H9 (cell line): ENCODE measurements at regions not wholly inside any gene's neighbourhood (a gene's known extent, or its start where the extent isn't known, plus 50 kb on each side); places are given as distances from the start of the nearest gene placed in this dataset.

Source experiments
- DNase-seq: peaks from one replicate; pipeline ENCODE4 v3.0.0-alpha.2; 2017
- H2AFZ ChIP-seq: one replicate; pipeline ENCODE4 v1.6.1; 2013; ENCODE audit warnings: mild to moderate bottlenecking, low read length, control low read depth, moderate library complexity
- H2AK5ac ChIP-seq: 2 replicates; pipeline ENCODE4 v1.6.1; 2013; ENCODE audit warnings: low read length, control low read depth, mixed read lengths; ENCODE audit not compliant: insufficient read length
- H2BK120ac ChIP-seq: one replicate; pipeline ENCODE4 v1.6.1; 2013; ENCODE audit warnings: low read depth, mild to moderate bottlenecking, low read length, control low read depth, inconsistent platforms; ENCODE audit not compliant: poor library complexity, severe bottlenecking
- H2BK12ac ChIP-seq: 2 replicates; pipeline ENCODE4 v1.6.1; 2013; ENCODE audit warnings: low read length, control low read depth, mixed read lengths, low read depth; ENCODE audit not compliant: insufficient read length
- H2BK15ac ChIP-seq: 2 replicates; pipeline ENCODE4 v1.6.1; 2013; ENCODE audit warnings: low read depth, low read length, control low read depth
- H2BK20ac ChIP-seq: one replicate; pipeline ENCODE4 v1.6.1; 2013; ENCODE audit warnings: low read depth, mild to moderate bottlenecking, low read length, control low read depth, inconsistent platforms; ENCODE audit not compliant: poor library complexity, severe bottlenecking
- H2BK5ac ChIP-seq: 2 replicates; pipeline ENCODE4 v1.6.1; 2013; ENCODE audit warnings: low read length, control low read depth, mixed read lengths; ENCODE audit not compliant: insufficient read length
- H3K14ac ChIP-seq: 2 replicates; pipeline ENCODE4 v1.6.1; 2013; ENCODE audit warnings: low read length, control low read depth; ENCODE audit not compliant: insufficient read depth
- H3K18ac ChIP-seq: 2 replicates; pipeline ENCODE4 v1.6.1; 2013; ENCODE audit warnings: low read depth, mild to moderate bottlenecking, mixed read lengths, low read length, control low read depth; ENCODE audit not compliant: insufficient read length
- H3K23ac ChIP-seq: 2 replicates; pipeline ENCODE4 v1.6.1; 2013; ENCODE audit warnings: low read length, control low read depth, mixed read lengths, low read depth; ENCODE audit not compliant: insufficient read length
- H3K23me2 ChIP-seq: 2 replicates; pipeline ENCODE4 v1.6.1; 2013; ENCODE audit warnings: low read depth, mild to moderate bottlenecking, mixed read lengths, low read length, control low read depth; ENCODE audit not compliant: insufficient read length, poor library complexity, severe bottlenecking
- H3K27ac ChIP-seq: 2 replicates; pipeline ENCODE4 v1.5.1; 2013; ENCODE audit warnings: low read length, control low read depth, mixed read lengths, low read depth; ENCODE audit not compliant: insufficient read length
- H3K27me3 ChIP-seq: 2 replicates; pipeline ENCODE4 v1.6.1; 2013; ENCODE audit warnings: low read length, control low read depth, inconsistent platforms; ENCODE audit not compliant: insufficient read depth
- H3K4ac ChIP-seq: 2 replicates; pipeline ENCODE4 v1.6.1; 2013; ENCODE audit warnings: low read depth, mild to moderate bottlenecking, control low read depth, inconsistent platforms, low read length, moderate library complexity
- H3K4me1 ChIP-seq: 2 replicates; pipeline ENCODE4 v1.6.1; 2013; ENCODE audit warnings: low read length, control low read depth, inconsistent platforms; ENCODE audit not compliant: insufficient read depth
- H3K4me2 ChIP-seq: 2 replicates; pipeline ENCODE4 v1.6.1; 2013; ENCODE audit warnings: low read length, control low read depth, mixed read lengths; ENCODE audit not compliant: insufficient read length, insufficient read depth
- H3K56ac ChIP-seq: 2 replicates; pipeline ENCODE4 v1.6.1; 2013; ENCODE audit warnings: low read depth, mild to moderate bottlenecking, mixed read lengths, low read length, control low read depth; ENCODE audit not compliant: insufficient read length
- H3K79me1 ChIP-seq: 2 replicates; pipeline ENCODE4 v1.6.1; 2013; ENCODE audit warnings: low read depth, mild to moderate bottlenecking, moderate library complexity, low read length, control low read depth, inconsistent platforms; ENCODE audit not compliant: insufficient read depth, poor library complexity, severe bottlenecking
- H3K79me2 ChIP-seq: 2 replicates; pipeline ENCODE4 v1.6.1; 2013; ENCODE audit warnings: low read length, control low read depth, inconsistent platforms; ENCODE audit not compliant: insufficient read depth
- H3K9ac ChIP-seq: 2 replicates; pipeline ENCODE4 v1.6.1; 2013; ENCODE audit warnings: low read length, control low read depth, mixed read lengths; ENCODE audit not compliant: insufficient read length; ENCODE audit errors: extremely low read depth
- H3K9me3 ChIP-seq: one replicate; pipeline ENCODE4 v1.6.1; 2013; ENCODE audit warnings: low read depth, low read length, inconsistent platforms; ENCODE audit not compliant: control insufficient read depth
- H3T11ph ChIP-seq: one replicate; pipeline ENCODE4 v1.6.1; 2013; ENCODE audit warnings: mild to moderate bottlenecking, low read length, control low read depth, inconsistent platforms
- H4K20me1 ChIP-seq: one replicate; pipeline ENCODE4 v1.6.1; 2013; ENCODE audit not compliant: control insufficient read depth, insufficient read length, insufficient read depth
- H4K5ac ChIP-seq: 2 replicates; pipeline ENCODE4 v1.6.1; 2013; ENCODE audit warnings: low read depth, mild to moderate bottlenecking, mixed read lengths, low read length, control low read depth; ENCODE audit not compliant: insufficient read length
- H4K8ac ChIP-seq: replicated peaks from 2 replicates; pipeline ENCODE4 v1.6.1; 2013; ENCODE audit warnings: low read length, control low read depth, mixed read lengths, low read depth; ENCODE audit not compliant: insufficient read length
- H4K91ac ChIP-seq: 2 replicates; pipeline ENCODE4 v1.6.1; 2013; ENCODE audit warnings: low read depth, mild to moderate bottlenecking, moderate library complexity, mixed read lengths, low read length, control low read depth; ENCODE audit not compliant: insufficient read length
- H3K27ac Mint-ChIP-seq, 3 experiments: 2 replicates in 2 of 3; 3 replicates in 1 of 3; pipeline ENCODE4 v1.8.0; 2020 to 2021; ENCODE audit warnings: mixed read lengths in 3 of 3, mild to moderate bottlenecking in 1 of 3, moderate library complexity in 1 of 3
- H3K27me3 Mint-ChIP-seq: 2 replicates; pipeline ENCODE4 v1.8.0; 2021; ENCODE audit warnings: low read depth, mild to moderate bottlenecking, moderate library complexity, mixed read lengths
- H3K36me3 Mint-ChIP-seq, 3 experiments: 2 replicates in 2 of 3; 3 replicates in 1 of 3; pipeline ENCODE4 v1.8.0; 2020 to 2021; ENCODE audit warnings: low read depth in 3 of 3, mixed read lengths in 3 of 3; ENCODE audit not compliant: insufficient read depth in 1 of 3
- H3K4me1 Mint-ChIP-seq, 2 experiments: 2 replicates each; pipeline ENCODE4 v1.8.0; 2020; ENCODE audit warnings: mixed read lengths in 2 of 2
- H3K4me3 Mint-ChIP-seq, 2 experiments: 2 replicates in 1 of 2; 3 replicates in 1 of 2; pipeline ENCODE4 v1.8.0; 2020 to 2021; ENCODE audit warnings: mild to moderate bottlenecking in 2 of 2, mixed read lengths in 2 of 2, moderate library complexity in 1 of 2
- H3K9me3 Mint-ChIP-seq, 2 experiments: 2 replicates in 1 of 2; 3 replicates in 1 of 2; pipeline ENCODE4 v1.8.0; 2020; ENCODE audit warnings: mild to moderate bottlenecking in 2 of 2, mixed read lengths in 2 of 2, moderate library complexity in 1 of 2
- CTCF ChIP-seq: fragments of 200-600 bp; sonication (generic); conservative IDR thresholded peaks from 3 replicates; pipeline ENCODE4 v1.8.0; 2021; ENCODE audit warnings: antibody characterized with exemption, mild to moderate bottlenecking
- WGBS: extraction: QIAGEN DNeasy Blood & Tissue Kit; methylation state at CpG from one replicate; pipeline ENCODE4 v1.1.7; 2013; ENCODE audit warnings: missing lambda C conversion rate, low lambda C conversion rate, mixed read lengths; ENCODE audit not compliant: insufficient read length; ENCODE audit errors: extremely low coverage; 5-methylcytosine and 5-hydroxymethylcytosine counted together

GRCh38 chr2:117212562-117212961, 601.9 kb upstream of the DDX18 start:
- H3K27ac ChIP-seq, result no peak overlapping the region
- H3K79me2 ChIP-seq, result no peaks in the 10 kb centered on the region; the same call in 1 of the 2 replicates
- no peak for TF ChIP-seq CTCF
- no peak overlapping the region for H3K56ac ChIP-seq
- no peak overlapping the region for H3K14ac ChIP-seq
- H3K18ac ChIP-seq, result no peak overlapping the region
- H3K9ac ChIP-seq, result no peak overlapping the region
- H3T11ph ChIP-seq, result no peak overlapping the region
- H3K4me3 Mint-ChIP-seq, result no peak overlapping the region
- no peak overlapping the region for H3K4ac ChIP-seq
- no peak overlapping the region for H4K5ac ChIP-seq
- no peak overlapping the region for H3K23ac ChIP-seq
- no peak overlapping the region for H2AFZ ChIP-seq
- DNase-seq, result no peak
- no peak overlapping the region for H2BK12ac ChIP-seq
- H3K27me3 ChIP-seq, result no peaks in the 10 kb centered on the region
- no peaks in the 10 kb centered on the region for H3K4me1 ChIP-seq
- no peak overlapping the region for H2BK120ac ChIP-seq
- H3K79me1 ChIP-seq, result no peaks in the 10 kb centered on the region
- H3K4me2 ChIP-seq, result no peak overlapping the region
- no peak overlapping the region for H2AK5ac ChIP-seq
- no peak overlapping the region for H4K8ac ChIP-seq
- no peaks in the 10 kb centered on the region for H4K20me1 ChIP-seq
- no CpG with 5 or more reads among the region's 2 CpGs for WGBS
- H3K27me3 Mint-ChIP-seq, result no peaks in the 10 kb centered on the region
- H3K27ac Mint-ChIP-seq, result peak overlapping the region; percentile 49 to 80 (median 51); a peak in 5 of 7 replicates
- H2BK20ac ChIP-seq, result no peak overlapping the region
- no peak overlapping the region for H2BK15ac ChIP-seq
- no peaks in the 10 kb centered on the region for H3K9me3 ChIP-seq
- no peaks in the 10 kb centered on the region for H3K9me3 Mint-ChIP-seq
- H3K4me1 Mint-ChIP-seq, result peaks cover 7 to 12% of the 10 kb centered on the region in 2 experiments
- no peaks in the 10 kb centered on the region for H3K23me2 ChIP-seq
- H2BK5ac ChIP-seq, result no peak overlapping the region
- no peaks in the 10 kb centered on the region for H3K36me3 Mint-ChIP-seq
- no peak overlapping the region for H4K91ac ChIP-seq
